GM10266 (cell line): ENCODE measurements at regions not wholly inside any gene's neighbourhood (a gene's known extent, or its start where the extent isn't known, plus 50 kb on each side); places are given as distances from the start of the nearest gene placed in this dataset.

Source experiments
- DNase-seq: peaks from one replicate; pipeline ENCODE4 v3.0.0; 2012; ENCODE audit errors: extremely low spot score
- CTCF ChIP-seq: IDR thresholded peaks from 2 replicates; pipeline ENCODE4 v1.5.1; 2012; ENCODE audit warnings: mild to moderate bottlenecking, low read depth; ENCODE audit not compliant: control insufficient read depth, insufficient read depth; ENCODE audit errors: missing control alignments

GRCh38 chr3:115218859-115219258, 71.8 kb upstream of the ZBTB20 start:
- TF ChIP-seq CTCF = no peak
- DNase-seq = no peak

GRCh38 chr3:115224687-115225086, 77.6 kb upstream of the ZBTB20 start:
- DNase-seq = no peak
- TF ChIP-seq CTCF = no peak

GRCh38 chr3:115226844-115227445, 79.9 kb upstream of the ZBTB20 start:
- TF ChIP-seq CTCF = no peak
- DNase-seq = no peak

- TF ChIP-seq CTCF = no peak
- no peak for DNase-seq
Measured at GRCh38 chr3:115227461-115227860, 80.4 kb upstream of the ZBTB20 start.

GRCh38 chr3:115228266-115228665, 81.2 kb upstream of the ZBTB20 start:
- TF ChIP-seq CTCF = no peak
- DNase-seq = no peak

- TF ChIP-seq CTCF = no peak
- no peak for DNase-seq
Measured at GRCh38 chr3:115232167-115232566, 85.1 kb upstream of the ZBTB20 start.

- TF ChIP-seq CTCF = no peak
- no peak for DNase-seq
Measured at GRCh38 chr3:115233021-115233420, 85.9 kb upstream of the ZBTB20 start.
